ENCODE measurements at regions not wholly inside any gene's neighbourhood (a gene's known extent, or its start where the extent isn't known, plus 50 kb on each side); places are given as distances from the start of the nearest gene placed in this dataset.

GRCh38 chr18:45227001-45227742 lies 388.1 kb upstream of the SLC14A2 start:
- Histone ChIP-seq H3K27ac (ENCODE audit: poor library complexity, severe bottlenecking) (no peak overlapping the region), H3K4me3 (ENCODE audit: severe bottlenecking) (no peak overlapping the region), H3K4me1 (ENCODE audit: insufficient read depth, poor library complexity, severe bottlenecking) (no peaks in the 10 kb centered on the region), H3K36me3 (ENCODE audit: low read depth) (no peaks in the 10 kb centered on the region), H3K27me3 (ENCODE audit: insufficient read depth, poor library complexity, severe bottlenecking) (no peaks in the 10 kb centered on the region), H3K9me3 (ENCODE audit: severe bottlenecking) (no peaks in the 10 kb centered on the region)
- no peak for TF ChIP-seq CTCF (IDR thresholded peaks at IDR 0.05; ENCODE audit: poor library complexity, severe bottlenecking)
- ATAC-seq (ENCODE audit: low read depth) (no peak), DNase-seq (ENCODE audit: low spot score) (no peak)

GRCh38 chr18:45228796-45229388 lies 386.4 kb upstream of the SLC14A2 start:
- Histone ChIP-seq H3K4me3 (ENCODE audit: severe bottlenecking) (no peak overlapping the region), H3K27ac (ENCODE audit: poor library complexity, severe bottlenecking) (no peak overlapping the region), H3K4me1 (ENCODE audit: insufficient read depth, poor library complexity, severe bottlenecking) (no peaks in the 10 kb centered on the region), H3K27me3 (ENCODE audit: insufficient read depth, poor library complexity, severe bottlenecking) (no peaks in the 10 kb centered on the region), H3K9me3 (ENCODE audit: severe bottlenecking) (no peaks in the 10 kb centered on the region), H3K36me3 (ENCODE audit: low read depth) (no peaks in the 10 kb centered on the region)
- DNase-seq (ENCODE audit: low spot score) (no peak), ATAC-seq (ENCODE audit: low read depth) (no peak)
- TF ChIP-seq CTCF (IDR thresholded peaks at IDR 0.05; ENCODE audit: poor library complexity, severe bottlenecking): no peak

- Histone ChIP-seq H3K4me1 (ENCODE audit: insufficient read depth, poor library complexity, severe bottlenecking) (no peaks in the 10 kb centered on the region), H3K36me3 (ENCODE audit: low read depth) (no peaks in the 10 kb centered on the region), H3K27me3 (ENCODE audit: insufficient read depth, poor library complexity, severe bottlenecking) (no peaks in the 10 kb centered on the region), H3K4me3 (ENCODE audit: severe bottlenecking) (no peak overlapping the region), H3K27ac (ENCODE audit: poor library complexity, severe bottlenecking) (no peak overlapping the region), H3K9me3 (ENCODE audit: severe bottlenecking) (no peaks in the 10 kb centered on the region)
- DNase-seq (ENCODE audit: low spot score) (no peak), ATAC-seq (ENCODE audit: low read depth) (no peak)
- no peak for TF ChIP-seq CTCF (IDR thresholded peaks at IDR 0.05; ENCODE audit: poor library complexity, severe bottlenecking)
Measured at GRCh38 chr18:45231617-45232016, 383.7 kb upstream of the SLC14A2 start.

DNA sequence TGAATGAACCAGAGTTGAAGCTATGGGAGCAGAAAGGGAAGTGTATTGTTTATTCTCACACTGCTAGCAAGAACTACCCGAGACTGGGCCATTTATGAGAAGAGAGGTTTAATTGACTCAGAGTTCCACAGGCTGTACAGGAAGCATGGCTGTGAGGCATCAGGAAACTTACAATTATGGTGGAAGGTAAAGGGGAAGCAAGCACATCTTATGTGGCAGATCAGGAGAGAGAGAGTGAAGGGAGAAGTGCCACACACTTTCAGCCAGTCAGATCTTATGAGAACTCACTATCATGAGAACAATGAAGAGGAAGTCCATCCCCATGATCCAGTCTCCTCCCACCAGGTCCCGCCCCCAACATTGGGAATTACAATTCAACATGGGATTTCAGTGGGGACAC lies 383.2 kb upstream of the SLC14A2 start:
- Histone ChIP-seq H3K27ac (ENCODE audit: poor library complexity, severe bottlenecking) (no peak overlapping the region), H3K36me3 (ENCODE audit: low read depth) (no peaks in the 10 kb centered on the region), H3K9me3 (ENCODE audit: severe bottlenecking) (no peaks in the 10 kb centered on the region), H3K4me3 (ENCODE audit: severe bottlenecking) (no peak overlapping the region), H3K4me1 (ENCODE audit: insufficient read depth, poor library complexity, severe bottlenecking) (no peaks in the 10 kb centered on the region), H3K27me3 (ENCODE audit: insufficient read depth, poor library complexity, severe bottlenecking) (no peaks in the 10 kb centered on the region)
- no peak for ATAC-seq (ENCODE audit: low read depth)
- no peak for DNase-seq (ENCODE audit: low spot score)
- no peak for TF ChIP-seq CTCF (IDR thresholded peaks at IDR 0.05; ENCODE audit: poor library complexity, severe bottlenecking)

- DNase-seq (ENCODE audit: low spot score): no peak
- TF ChIP-seq CTCF (IDR thresholded peaks at IDR 0.05; ENCODE audit: poor library complexity, severe bottlenecking): no peak
- no peaks in the 10 kb centered on the region for H3K4me1 ChIP-seq (ENCODE audit: insufficient read depth, poor library complexity, severe bottlenecking)
Measured at GRCh38 chr18:45236676-45237075, 378.6 kb upstream of the SLC14A2 start.

More at GRCh38 chr18:45236676-45237075, 378.6 kb upstream of the SLC14A2 start:
- ATAC-seq (ENCODE audit: low read depth): no peak
- Histone ChIP-seq H3K27me3 (ENCODE audit: insufficient read depth, poor library complexity, severe bottlenecking) (no peaks in the 10 kb centered on the region), H3K27ac (ENCODE audit: poor library complexity, severe bottlenecking) (no peak overlapping the region), H3K4me3 (ENCODE audit: severe bottlenecking) (no peak overlapping the region), H3K36me3 (ENCODE audit: low read depth) (no peaks in the 10 kb centered on the region), H3K9me3 (ENCODE audit: severe bottlenecking) (no peaks in the 10 kb centered on the region)
